RWPE2 (cell line): ENCODE measurements at regions not wholly inside any gene's neighbourhood (a gene's known extent, or its start where the extent isn't known, plus 50 kb on each side); places are given as distances from the start of the nearest gene placed in this dataset.

ENCODE experiments used
- ATAC-seq: fragments of 200-7000 bp; cut with Tn5 transposase; 3 replicates; pipeline ENCODE4 v1.9.1; 2021; ENCODE audit warnings: low read depth
- DNase-seq: peaks from one replicate; pipeline ENCODE4 v3.0.0-alpha.2; 2020; ENCODE audit warnings: low spot score
- H3K27ac ChIP-seq: fragments of 450-650 bp; 2 replicates; pipeline ENCODE4 v1.5.1; 2017; ENCODE audit warnings: mild to moderate bottlenecking; ENCODE audit not compliant: poor library complexity, severe bottlenecking
- H3K27me3 ChIP-seq: fragments of 250-450 bp; sonication (Bioruptor Pico); 2 replicates; pipeline ENCODE4 v1.5.1; 2021; ENCODE audit warnings: mild to moderate bottlenecking, moderate library complexity; ENCODE audit not compliant: insufficient read depth, poor library complexity, severe bottlenecking
- H3K36me3 ChIP-seq: fragments of 250-450 bp; sonication (Bioruptor Pico); 2 replicates; pipeline ENCODE4 v1.5.1; 2020; ENCODE audit warnings: low read depth, mild to moderate bottlenecking, moderate library complexity
- H3K4me1 ChIP-seq: fragments of 250-450 bp; sonication (Bioruptor Pico); 2 replicates; pipeline ENCODE4 v1.5.1; 2021; ENCODE audit warnings: mild to moderate bottlenecking, moderate library complexity; ENCODE audit not compliant: insufficient read depth, poor library complexity, severe bottlenecking
- H3K4me3 ChIP-seq: fragments of 250-450 bp; sonication (Bioruptor Pico); 2 replicates; pipeline ENCODE4 v1.5.1; 2021; ENCODE audit warnings: mild to moderate bottlenecking, moderate library complexity; ENCODE audit not compliant: severe bottlenecking
- H3K9me3 ChIP-seq: fragments of 250-450 bp; sonication (Bioruptor Pico); 2 replicates; pipeline ENCODE4 v1.5.1; 2021; ENCODE audit warnings: mild to moderate bottlenecking, moderate library complexity; ENCODE audit not compliant: severe bottlenecking
- TF ChIP-seq, protein P1 (sequence below): fragments of 450-650 bp; IDR thresholded peaks from one replicate; pipeline ENCODE4 v1.5.1; 2017; ENCODE audit warnings: mild to moderate bottlenecking, moderate library complexity; ENCODE audit not compliant: poor library complexity, severe bottlenecking

DNA sequence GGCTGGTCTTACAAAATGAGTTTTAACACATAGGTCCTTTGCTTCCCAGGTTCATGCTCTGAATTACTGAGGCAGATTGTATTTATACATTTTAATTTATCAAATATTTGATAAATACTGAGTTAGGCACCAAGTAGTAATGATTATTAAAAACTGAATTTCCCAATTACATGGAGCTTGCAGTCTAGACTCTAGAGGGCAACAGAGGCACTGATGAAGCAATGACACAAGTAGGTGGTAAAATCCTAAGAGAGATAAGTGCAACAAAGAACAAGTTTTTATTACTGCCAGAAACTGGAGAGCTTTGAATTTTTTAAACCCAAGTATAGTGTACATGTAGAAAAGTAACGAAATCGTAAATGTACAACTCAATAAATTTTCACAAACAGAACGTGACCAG lies 406.2 kb upstream of the RARB start:
- Histone ChIP-seq H3K27ac (no peak overlapping the region), H3K36me3 (no peaks in the 10 kb centered on the region), H3K4me1 (no peaks in the 10 kb centered on the region), H3K9me3 (no peaks in the 10 kb centered on the region), H3K27me3 (no peaks in the 10 kb centered on the region), H3K4me3 (no peak overlapping the region)
- DNase-seq, result no peak
- TF ChIP-seq, protein P1, sequence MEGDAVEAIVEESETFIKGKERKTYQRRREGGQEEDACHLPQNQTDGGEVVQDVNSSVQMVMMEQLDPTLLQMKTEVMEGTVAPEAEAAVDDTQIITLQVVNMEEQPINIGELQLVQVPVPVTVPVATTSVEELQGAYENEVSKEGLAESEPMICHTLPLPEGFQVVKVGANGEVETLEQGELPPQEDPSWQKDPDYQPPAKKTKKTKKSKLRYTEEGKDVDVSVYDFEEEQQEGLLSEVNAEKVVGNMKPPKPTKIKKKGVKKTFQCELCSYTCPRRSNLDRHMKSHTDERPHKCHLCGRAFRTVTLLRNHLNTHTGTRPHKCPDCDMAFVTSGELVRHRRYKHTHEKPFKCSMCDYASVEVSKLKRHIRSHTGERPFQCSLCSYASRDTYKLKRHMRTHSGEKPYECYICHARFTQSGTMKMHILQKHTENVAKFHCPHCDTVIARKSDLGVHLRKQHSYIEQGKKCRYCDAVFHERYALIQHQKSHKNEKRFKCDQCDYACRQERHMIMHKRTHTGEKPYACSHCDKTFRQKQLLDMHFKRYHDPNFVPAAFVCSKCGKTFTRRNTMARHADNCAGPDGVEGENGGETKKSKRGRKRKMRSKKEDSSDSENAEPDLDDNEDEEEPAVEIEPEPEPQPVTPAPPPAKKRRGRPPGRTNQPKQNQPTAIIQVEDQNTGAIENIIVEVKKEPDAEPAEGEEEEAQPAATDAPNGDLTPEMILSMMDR, result peak; percentile 42
- peak; percentile 55; the same call in 1 of the 3 replicates for ATAC-seq

DNA sequence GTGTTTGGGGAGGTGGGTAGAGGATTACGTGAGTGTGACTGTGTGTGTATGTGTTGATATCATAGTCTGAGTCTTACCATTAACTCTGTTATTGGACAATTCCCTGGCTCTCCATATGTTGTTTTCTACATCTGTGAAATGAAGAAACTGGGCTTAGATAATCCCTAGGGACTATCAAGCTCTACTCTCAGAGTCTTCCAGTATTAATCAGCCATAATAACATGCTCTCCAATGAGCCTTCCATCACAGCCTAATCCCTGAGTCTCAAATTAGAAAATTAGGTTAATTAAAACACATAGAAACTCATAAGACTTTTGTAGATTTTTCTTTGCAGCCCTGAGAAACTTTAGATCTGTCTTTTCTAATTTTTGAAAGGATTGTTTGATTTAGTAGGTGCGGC lies 404.2 kb upstream of the RARB start:
- no peaks in the 10 kb centered on the region for H3K9me3 ChIP-seq
- DNase-seq (no peak), ATAC-seq (no peak)
- no peaks in the 10 kb centered on the region for H3K27me3 ChIP-seq
- H3K27ac ChIP-seq, result no peak overlapping the region
- TF ChIP-seq, protein P1, result no peak
- H3K4me1 ChIP-seq, result no peaks in the 10 kb centered on the region
- no peak overlapping the region for H3K4me3 ChIP-seq
- H3K36me3 ChIP-seq, result no peaks in the 10 kb centered on the region

DNA sequence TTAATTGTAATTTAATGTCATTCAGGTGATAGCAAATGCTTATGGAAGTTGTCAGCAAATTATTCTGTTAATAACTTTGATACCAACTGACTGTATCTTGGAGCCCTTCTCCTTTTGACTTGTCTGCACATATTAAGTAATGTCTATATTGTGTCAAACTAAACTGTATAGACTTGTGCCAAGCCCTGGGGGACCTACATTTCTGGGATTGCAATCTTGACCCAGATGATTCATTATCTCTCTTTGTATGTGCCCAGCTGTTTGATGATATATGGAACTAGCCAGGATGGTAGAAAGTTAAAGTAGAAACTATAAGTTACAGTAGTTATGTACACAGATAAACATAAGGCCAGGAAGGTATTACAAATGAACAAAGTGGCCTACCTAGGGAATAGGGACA lies 402.8 kb upstream of the RARB start:
- no peak overlapping the region for H3K4me3 ChIP-seq
- H3K27ac ChIP-seq, result no peak overlapping the region
- H3K9me3 ChIP-seq, result no peaks in the 10 kb centered on the region
- no peaks in the 10 kb centered on the region for H3K4me1 ChIP-seq
- TF ChIP-seq, protein P1, result no peak
- no peaks in the 10 kb centered on the region for H3K27me3 ChIP-seq
- DNase-seq (no peak), ATAC-seq (no peak)
- H3K36me3 ChIP-seq, result no peaks in the 10 kb centered on the region

DNA sequence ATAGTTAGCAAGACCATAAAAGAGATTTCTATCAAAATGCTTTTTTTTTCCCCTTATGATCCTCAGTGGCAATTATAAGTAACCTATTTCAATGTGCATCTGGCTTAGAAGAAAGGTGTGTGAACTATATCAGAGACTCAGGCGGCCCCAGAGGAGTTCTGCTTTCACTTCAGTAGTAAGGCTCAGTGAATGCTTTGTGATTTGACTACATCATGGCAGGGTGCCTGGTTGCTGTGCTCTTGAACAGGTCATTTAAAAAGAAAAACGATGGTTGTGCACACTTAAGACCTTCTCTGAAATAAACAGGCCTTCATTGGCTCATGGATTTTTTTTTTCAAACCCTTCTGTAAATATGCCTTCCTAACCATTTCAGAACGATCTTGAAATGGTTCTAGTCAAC lies 400.4 kb upstream of the RARB start:
- no peak for ATAC-seq
- DNase-seq, result no peak
- Histone ChIP-seq H3K27ac (no peak overlapping the region), H3K27me3 (no peaks in the 10 kb centered on the region), H3K9me3 (no peaks in the 10 kb centered on the region), H3K36me3 (no peaks in the 10 kb centered on the region), H3K4me3 (no peak overlapping the region), H3K4me1 (no peaks in the 10 kb centered on the region)
- TF ChIP-seq, protein P1, result no peak

DNA sequence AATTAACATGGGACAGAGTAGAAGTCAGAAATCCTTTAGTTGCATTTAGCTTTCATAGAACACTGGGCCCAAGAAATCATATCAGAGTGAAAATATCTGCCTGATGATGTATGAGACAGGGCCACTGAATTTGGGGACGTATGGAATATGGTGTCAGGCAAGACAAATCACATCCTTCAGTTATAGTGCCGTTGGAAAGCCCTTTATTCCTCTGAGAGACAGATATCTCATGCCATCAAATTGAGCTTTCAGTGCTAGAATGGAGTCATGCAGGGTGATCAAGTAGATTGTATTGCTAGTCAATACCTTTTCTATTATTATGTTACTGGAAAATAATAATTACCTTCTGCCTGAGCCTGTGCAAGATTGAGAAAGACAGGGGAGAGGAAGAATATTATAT lies 398.2 kb upstream of the RARB start:
- Histone ChIP-seq H3K4me3 (no peak overlapping the region), H3K4me1 (no peaks in the 10 kb centered on the region), H3K9me3 (no peaks in the 10 kb centered on the region), H3K27me3 (no peaks in the 10 kb centered on the region), H3K36me3 (no peaks in the 10 kb centered on the region), H3K27ac (no peak overlapping the region)
- no peak for DNase-seq
- no peak for ATAC-seq
- TF ChIP-seq, protein P1, result no peak
